IMR-90 (cell line): ENCODE measurements at regions not wholly inside any gene's neighbourhood (a gene's known extent, or its start where the extent isn't known, plus 50 kb on each side); places are given as distances from the start of the nearest gene placed in this dataset.

Source experiments
- ATAC-seq: fragments of 200-7000 bp; cut with Tn5 transposase; 2 replicates; pipeline ENCODE4 v1.9.1; 2020; ENCODE audit warnings: low read depth, mild to moderate bottlenecking, moderate library complexity
- BruUV-seq: library from RNA; stranded (reverse); fragments of 400-500 nt; replicated peaks from 2 replicates; lab custom pipeline; 2021; lab: Mats Ljungman, UMichigan
- CTCF ChIA-PET: fragments of 300-600 bp; formaldehyde crosslinking; extraction: SDS; loops from one replicate; lab custom pipeline; 2021; ENCODE audit warnings: antibody characterized with exemption; lab: Yijun Ruan, JAX
- POLR2A ChIA-PET: fragments of 300-600 bp; sonication (Branson Sonifier 250); formaldehyde crosslinking; loops from one replicate; lab custom pipeline; 2022; ENCODE audit warnings: antibody characterized with exemption; ENCODE audit not compliant: unreplicated experiment; lab: Charles Lee
- DNase-seq: peaks from one replicate; pipeline ENCODE4 v3.0.0; 2013
- H2AFZ ChIP-seq: replicated peaks from 2 replicates; pipeline ENCODE3; 2013; ENCODE audit warnings: low read length, mild to moderate bottlenecking; ENCODE audit not compliant: poor library complexity
- H2AK5ac ChIP-seq: 2 replicates; pipeline ENCODE4 v1.6.1; 2013; ENCODE audit warnings: low read depth, low read length, inconsistent platforms
- H2AK9ac ChIP-seq: replicated peaks from 2 replicates; pipeline ENCODE3; 2013; ENCODE audit warnings: mild to moderate bottlenecking, low read depth, low read length, moderate library complexity; ENCODE audit not compliant: poor library complexity
- H2BK120ac ChIP-seq: 2 replicates; pipeline ENCODE4 v1.6.1; 2013; ENCODE audit warnings: low read depth, low read length, inconsistent platforms
- H2BK15ac ChIP-seq: 3 replicates; pipeline ENCODE4 v1.6.1; 2013; ENCODE audit warnings: low read depth, low read length, inconsistent platforms
- H2BK20ac ChIP-seq: 2 replicates; pipeline ENCODE4 v1.6.1; 2013; ENCODE audit warnings: low read depth, mild to moderate bottlenecking, inconsistent platforms, low read length, moderate library complexity
- H2BK5ac ChIP-seq: 2 replicates; pipeline ENCODE4 v1.6.1; 2013; ENCODE audit warnings: mild to moderate bottlenecking, low read depth, low read length, inconsistent platforms; ENCODE audit not compliant: poor library complexity, severe bottlenecking
- H3K14ac ChIP-seq: replicated peaks from 2 replicates; pipeline ENCODE4 v1.6.1; 2013; ENCODE audit warnings: low read depth, low read length, inconsistent platforms
- H3K18ac ChIP-seq: 2 replicates; pipeline ENCODE4 v1.6.1; 2013; ENCODE audit warnings: low read depth, low read length, control low read depth
- H3K23ac ChIP-seq: 2 replicates; pipeline ENCODE4 v1.6.1; 2013; ENCODE audit warnings: low read depth, low read length, inconsistent platforms
- H3K27ac ChIP-seq: 2 replicates; pipeline ENCODE4 v1.5.1; 2013; ENCODE audit warnings: mild to moderate bottlenecking, control low read depth, low read length; ENCODE audit not compliant: insufficient read depth
- H3K27me3 ChIP-seq: 2 replicates; pipeline ENCODE4 v1.6.1; 2013; ENCODE audit warnings: low read length; ENCODE audit not compliant: control insufficient read depth, insufficient read depth
- H3K36me3 ChIP-seq: 2 replicates; pipeline ENCODE4 v1.6.1; 2013; ENCODE audit warnings: low read length, mixed read lengths; ENCODE audit not compliant: control insufficient read depth, insufficient read depth
- H3K4ac ChIP-seq: 2 replicates; pipeline ENCODE4 v1.6.1; 2013; ENCODE audit warnings: low read depth, low read length, inconsistent platforms
- H3K4me1 ChIP-seq: 2 replicates; pipeline ENCODE4 v1.6.1; 2013; ENCODE audit warnings: low read length, mixed read lengths; ENCODE audit not compliant: control insufficient read depth, insufficient read depth
- H3K4me2 ChIP-seq: 2 replicates; pipeline ENCODE4 v1.6.1; 2013; ENCODE audit warnings: low read depth, mild to moderate bottlenecking, control low read depth, low read length, moderate library complexity
- H3K4me3 ChIP-seq: 2 replicates; pipeline ENCODE4 v1.5.1; 2013; ENCODE audit warnings: low read depth, mild to moderate bottlenecking, control low read depth, low read length, moderate library complexity; ENCODE audit not compliant: insufficient read depth
- H3K56ac ChIP-seq: 2 replicates; pipeline ENCODE4 v1.6.1; 2013; ENCODE audit warnings: low read length, inconsistent platforms; ENCODE audit not compliant: insufficient read depth; ENCODE audit errors: extremely low read depth
- H3K79me1 ChIP-seq, 2 experiments: 2 replicates each; pipeline ENCODE4 v1.6.1; 2013; ENCODE audit warnings: low read length in 2 of 2, inconsistent platforms in 1 of 2, low read depth in 1 of 2
- H3K9ac ChIP-seq: 2 replicates; pipeline ENCODE4 v1.6.1; 2013; ENCODE audit warnings: low read depth, low read length, control low read depth
- H3K9me1 ChIP-seq: 2 replicates; pipeline ENCODE4 v1.6.1; 2013; ENCODE audit warnings: low read length, inconsistent platforms; ENCODE audit not compliant: insufficient read depth
- H3K9me3 ChIP-seq: 2 replicates; pipeline ENCODE4 v1.6.1; 2013; ENCODE audit warnings: low read length; ENCODE audit not compliant: control insufficient read depth, insufficient read depth
- H4K20me1 ChIP-seq: 2 replicates; pipeline ENCODE4 v1.6.1; 2013; ENCODE audit warnings: low read length, inconsistent platforms; ENCODE audit not compliant: insufficient read depth
- H4K5ac ChIP-seq: 2 replicates; pipeline ENCODE4 v1.6.1; 2013; ENCODE audit warnings: mild to moderate bottlenecking, low read depth, low read length, control low read depth
- H4K8ac ChIP-seq, 2 experiments: 2 replicates each; pipeline ENCODE4 v1.6.1; 2013; ENCODE audit warnings: low read depth in 2 of 2, low read length in 2 of 2, control low read depth in 1 of 2, inconsistent platforms in 1 of 2
- H4K91ac ChIP-seq: 2 replicates; pipeline ENCODE4 v1.6.1; 2013; ENCODE audit warnings: low read depth, low read length, inconsistent platforms; ENCODE audit not compliant: insufficient read depth
- CEBPB ChIP-seq: IDR thresholded peaks from 2 replicates; pipeline ENCODE4 v1.6.1; 2012; ENCODE audit warnings: low read depth, low read length, improper control_type of control experiment
- CHD1 ChIP-seq: IDR thresholded peaks from 2 replicates; pipeline ENCODE4 v1.6.1; 2012; ENCODE audit warnings: low read depth, low read length, improper control_type of control experiment
- MXI1 ChIP-seq: IDR thresholded peaks from 2 replicates; pipeline ENCODE4 v1.6.1; 2012; ENCODE audit warnings: low read depth, mild to moderate bottlenecking, low read length, moderate library complexity, borderline replicate concordance
- WGBS, 2 experiments: methylation state at CpG; one replicate each; pipeline versions ENCODE4 v1.1.5 to v1.1.7; 2013; ENCODE audit warnings: missing lambda C conversion rate in 2 of 2; ENCODE audit not compliant: insufficient read length in 1 of 2; ENCODE audit errors: extremely low coverage in 2 of 2; 5-methylcytosine and 5-hydroxymethylcytosine counted together
- dilution Hi-C: fragments of 300-500 bp; cut with HindIII; formaldehyde crosslinking; loops from one replicate; pipeline ENCODE4 v1.14.3; 2018; ENCODE audit warnings: low sequenced_read_pairs; ENCODE audit not compliant: unreplicated experiment
- in situ Hi-C: fragments of 300-500 bp; cut with MboI; formaldehyde crosslinking; loops from 3 replicates; pipeline ENCODE4 v1.14.3; 2019; ENCODE audit warnings: low sequenced_read_pairs, inconsistent platforms, mixed read lengths
- intact Hi-C: fragments of 100-400 bp; cut with micrococcal nuclease; formaldehyde crosslinking; loops from 2 replicates; pipeline ENCODE4 v1.10.0; 2022
- TF ChIP-seq, protein P1 (sequence below): fragments of 150-350 bp; IDR thresholded peaks from 2 replicates; pipeline ENCODE4 v1.6.1; 2016; ENCODE audit warnings: low read depth, mild to moderate bottlenecking, low read length, moderate library complexity, borderline replicate concordance

DNA sequence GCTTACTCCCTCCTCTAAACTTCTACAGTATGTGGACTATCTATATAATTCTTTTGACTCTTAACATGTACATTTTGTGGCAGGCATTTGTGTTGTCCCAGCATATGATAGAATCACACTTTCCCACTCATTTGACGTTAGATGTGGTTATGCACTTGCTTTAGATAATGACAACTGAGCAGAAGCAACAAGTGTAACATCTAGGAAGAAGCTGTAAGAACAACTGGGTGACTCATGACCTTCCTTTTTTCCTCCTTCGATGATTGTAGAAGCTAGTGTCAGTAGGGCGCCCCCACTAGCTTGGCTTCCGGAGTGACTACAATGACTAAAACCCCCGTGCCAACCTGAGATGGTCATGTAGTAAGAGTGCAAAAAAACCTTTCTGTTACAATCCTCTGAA is 74.6 kb upstream of the CEP85L start:
- intact Hi-C loops (no loop called here), dilution Hi-C loops (no loop called here), in situ Hi-C loops (no loop called here)
- DNase-seq (no peak), ATAC-seq (no peak)
- no peak overlapping the region for H2BK120ac ChIP-seq
- no peak overlapping the region for H2BK5ac ChIP-seq
- no peak overlapping the region for H3K4ac ChIP-seq
- no peaks in the 10 kb centered on the region for H4K20me1 ChIP-seq
- H3K56ac ChIP-seq: no peak overlapping the region
- ChIA-PET CTCF (interaction anchor here (0.8 kb wide), 1 partner anchor 1343 kb away, joined by 4 read pairs; no protein-coding TSS in a partner anchor), POLR2A (no interaction called here)
- no peaks in the 10 kb centered on the region for H3K4me1 ChIP-seq
- H2AFZ ChIP-seq: no peak overlapping the region
- H3K9ac ChIP-seq: no peak overlapping the region
- no peak overlapping the region for H2AK5ac ChIP-seq
- H3K14ac ChIP-seq: no peak overlapping the region
- no peak overlapping the region for H3K4me3 ChIP-seq
- no CpG with 5 or more reads among the region's 5 CpGs for WGBS, 2 experiments
- no peaks in the 10 kb centered on the region for H3K36me3 ChIP-seq
- no peak overlapping the region for H2BK15ac ChIP-seq
- H3K18ac ChIP-seq: no peak overlapping the region
- no peak overlapping the region for H3K23ac ChIP-seq
- no TSS peak for BruUV-seq
- no peak overlapping the region for H3K27ac ChIP-seq
- H3K9me3 ChIP-seq: no peaks in the 10 kb centered on the region
- peaks cover 3% of the 10 kb centered on the region; the same call in 1 of the 2 replicates for H3K9me1 ChIP-seq
- no peak overlapping the region for H3K4me2 ChIP-seq
- TF ChIP-seq, protein P1, sequence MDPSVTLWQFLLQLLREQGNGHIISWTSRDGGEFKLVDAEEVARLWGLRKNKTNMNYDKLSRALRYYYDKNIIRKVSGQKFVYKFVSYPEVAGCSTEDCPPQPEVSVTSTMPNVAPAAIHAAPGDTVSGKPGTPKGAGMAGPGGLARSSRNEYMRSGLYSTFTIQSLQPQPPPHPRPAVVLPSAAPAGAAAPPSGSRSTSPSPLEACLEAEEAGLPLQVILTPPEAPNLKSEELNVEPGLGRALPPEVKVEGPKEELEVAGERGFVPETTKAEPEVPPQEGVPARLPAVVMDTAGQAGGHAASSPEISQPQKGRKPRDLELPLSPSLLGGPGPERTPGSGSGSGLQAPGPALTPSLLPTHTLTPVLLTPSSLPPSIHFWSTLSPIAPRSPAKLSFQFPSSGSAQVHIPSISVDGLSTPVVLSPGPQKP: no peak
- TF ChIP-seq CEBPB (no peak), CHD1 (no peak), MXI1 (no peak)
- H2AK9ac ChIP-seq: no peak overlapping the region
- H4K5ac ChIP-seq: no peak overlapping the region
- H3K79me1 ChIP-seq: no peaks in the 10 kb centered on the region
- no peak overlapping the region for H4K8ac ChIP-seq
- H3K27me3 ChIP-seq: peaks cover 5% of the 10 kb centered on the region; the same call in 1 of the 2 replicates
- no peak overlapping the region for H2BK20ac ChIP-seq
- H4K91ac ChIP-seq: no peak overlapping the region
